GM12864 (cell line): ENCODE measurements at regions not wholly inside any gene's neighbourhood (a gene's known extent, or its start where the extent isn't known, plus 50 kb on each side); places are given as distances from the start of the nearest gene placed in this dataset.

ENCODE experiments used
- DNase-seq: peaks from one replicate; pipeline ENCODE4 v3.0.0-alpha.2; 2011; ENCODE audit warnings: low read depth
- H3K4me3 ChIP-seq: 2 replicates; pipeline ENCODE4 v1.5.1; 2011; ENCODE audit warnings: mild to moderate bottlenecking, low read depth, low read length, control low read depth
- CTCF ChIP-seq: IDR thresholded peaks from 2 replicates; pipeline ENCODE4 v1.5.1; 2011; ENCODE audit warnings: low read depth, mild to moderate bottlenecking, moderate library complexity, low read length, control low read depth, inconsistent platforms; ENCODE audit errors: missing control alignments

GRCh38 chr15:46861796-46862195, 855.5 kb upstream of the SEMA6D start:
- H3K4me3 ChIP-seq, result no peak overlapping the region
- no peak for TF ChIP-seq CTCF
- DNase-seq, result no peak

GRCh38 chr15:46865155-46865554, 852.1 kb upstream of the SEMA6D start:
- no peak overlapping the region for H3K4me3 ChIP-seq
- TF ChIP-seq CTCF, result no peak
- no peak for DNase-seq

- no peak for TF ChIP-seq CTCF
- no peak for DNase-seq
- H3K4me3 ChIP-seq, result no peak overlapping the region
Observed at GRCh38 chr15:46872286-46872980, 844.9 kb upstream of the SEMA6D start.

GRCh38 chr15:46872981-46873330, 844.3 kb upstream of the SEMA6D start:
- no peak overlapping the region for H3K4me3 ChIP-seq
- DNase-seq, result no peak
- no peak for TF ChIP-seq CTCF

- no peak overlapping the region for H3K4me3 ChIP-seq
- TF ChIP-seq CTCF, result no peak
- no peak for DNase-seq
Observed at GRCh38 chr15:46879032-46879770, 838.1 kb upstream of the SEMA6D start.

GRCh38 chr15:46880791-46881190, 836.5 kb upstream of the SEMA6D start:
- no peak for DNase-seq
- no peak for TF ChIP-seq CTCF
- H3K4me3 ChIP-seq, result no peak overlapping the region
